H4 (cell line): ENCODE measurements at regions not wholly inside any gene's neighbourhood (a gene's known extent, or its start where the extent isn't known, plus 50 kb on each side); places are given as distances from the start of the nearest gene placed in this dataset.
"Not testable (repeated sequence)": the region's sequence is repeated elsewhere in the genome, so short reads cannot be mapped to it uniquely, and the experiment has no call there.

ENCODE experiments used
- DNase-seq: peaks from one replicate; pipeline ENCODE4 v3.0.0-alpha.2; 2015; ENCODE audit warnings: low spot score

DNA sequence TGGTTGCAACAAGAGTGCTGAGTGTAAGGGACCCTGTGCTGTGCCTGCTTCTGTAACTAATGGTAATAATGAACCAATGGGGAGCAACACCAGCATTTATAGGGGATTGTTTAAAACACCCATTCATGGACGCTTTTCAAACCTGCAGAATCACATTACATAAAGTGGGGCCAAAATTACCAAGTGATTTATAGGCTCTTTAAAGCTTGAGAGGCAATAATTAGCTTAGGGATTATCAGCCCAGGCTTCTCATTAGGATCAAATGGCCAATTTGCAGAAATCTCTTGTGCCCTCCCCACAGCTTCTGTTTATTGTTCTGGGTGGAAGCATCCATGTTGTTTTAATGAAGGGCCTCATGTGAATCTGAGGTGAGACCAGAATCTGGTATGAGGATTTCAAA lies 125.5 kb downstream of the ZNF486 start:
- not testable (repeated sequence) for DNase-seq

DNA sequence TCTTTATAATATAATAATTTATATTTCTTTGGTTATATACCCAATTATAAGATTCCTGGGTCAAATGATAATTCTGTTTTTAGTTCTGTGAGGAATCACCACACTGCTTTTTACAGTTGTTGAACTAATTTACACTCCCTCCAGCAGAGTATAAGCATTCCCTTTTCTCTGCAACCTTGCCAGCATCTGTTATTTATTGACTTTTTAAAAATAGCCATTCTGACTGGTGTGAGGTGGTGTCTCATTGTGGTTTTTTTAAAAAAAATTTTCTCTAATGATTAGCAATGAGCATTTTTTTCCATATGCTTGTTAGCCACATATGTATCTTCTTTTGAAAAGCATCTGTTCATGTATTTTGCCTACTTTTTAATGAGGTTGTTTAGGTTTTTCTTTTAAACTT lies 122.2 kb downstream of the ZNF486 start:
- no peak for DNase-seq

DNA sequence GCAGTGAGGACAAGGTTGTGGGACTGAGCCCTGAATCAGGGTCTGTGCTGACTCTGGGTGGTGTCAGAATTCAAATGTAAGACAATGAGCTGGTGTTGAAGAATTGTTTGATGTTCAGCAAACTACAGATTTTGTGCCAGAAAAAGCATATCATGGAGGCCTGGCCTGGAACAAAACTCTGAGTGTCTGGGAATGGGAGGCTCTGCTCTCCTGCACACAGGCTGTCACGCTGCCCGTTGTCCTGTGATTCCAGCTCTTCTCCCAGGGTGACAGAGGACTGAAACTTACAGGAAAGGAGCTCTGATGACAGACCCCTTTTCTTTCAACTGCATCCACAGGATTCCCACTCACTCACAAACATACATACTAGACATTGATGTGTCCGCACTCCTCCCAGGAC lies 120.1 kb downstream of the ZNF486 start:
- no peak for DNase-seq

DNA sequence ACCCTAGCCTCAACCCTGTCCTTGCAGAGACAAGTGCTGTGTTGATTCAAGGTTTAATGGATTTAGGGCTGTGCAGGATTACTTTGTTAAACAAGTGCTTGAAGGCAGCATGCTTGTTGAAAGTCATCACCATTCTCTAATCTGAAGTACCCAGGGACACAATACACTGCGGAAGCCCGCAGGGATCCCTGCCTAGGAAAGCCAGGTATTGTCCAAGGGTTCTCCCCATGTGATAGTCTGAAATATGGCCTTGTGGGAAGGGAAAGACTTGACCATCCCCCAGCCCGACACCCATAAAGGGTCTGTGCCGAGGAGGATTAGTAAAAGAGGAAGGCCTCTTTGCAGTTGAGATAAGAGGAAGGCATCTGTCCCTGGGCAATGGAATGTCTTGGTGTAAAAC lies 118.9 kb downstream of the ZNF486 start:
- not testable (repeated sequence) for DNase-seq

DNA sequence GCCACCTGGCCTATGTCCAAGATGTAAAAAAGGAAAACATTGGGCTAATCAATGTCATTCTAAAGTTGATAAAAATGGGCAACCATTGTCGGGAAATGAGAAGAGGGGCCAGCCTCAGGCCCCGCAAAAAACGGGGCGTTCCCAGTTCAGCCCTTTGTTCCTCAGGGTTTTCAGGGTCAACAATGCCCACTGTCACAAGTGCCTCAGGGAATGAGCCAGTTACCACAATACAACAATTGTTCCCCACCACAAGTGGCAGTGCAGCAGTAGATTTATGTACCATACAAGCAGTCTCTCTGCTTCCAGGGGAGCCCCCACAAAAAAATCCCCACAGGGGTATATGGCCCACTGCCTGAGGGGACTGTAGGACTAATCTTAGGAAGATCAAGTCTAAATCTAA lies 112.5 kb downstream of the ZNF486 start:
- DNase-seq = no peak

DNA sequence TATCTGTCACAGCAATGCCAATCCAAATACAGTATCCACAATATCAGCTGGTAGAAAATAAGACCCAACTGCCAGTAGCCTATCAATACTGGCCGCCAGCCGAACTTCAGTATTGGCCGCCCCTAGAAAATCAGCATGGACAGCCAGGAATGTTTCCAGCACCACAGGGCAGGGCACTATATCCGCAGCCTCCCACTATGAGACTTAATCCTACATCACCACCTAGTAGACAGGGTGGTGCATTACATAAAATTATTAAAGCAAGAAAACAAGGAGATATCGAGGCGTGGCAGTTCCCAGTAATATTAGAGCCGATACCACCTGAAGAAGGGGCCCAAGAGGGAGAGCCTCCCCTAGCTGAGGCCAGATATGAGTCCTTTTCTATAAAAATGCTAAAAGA lies 111.3 kb downstream of the ZNF486 start:
- DNase-seq = peak; percentile 53

DNA sequence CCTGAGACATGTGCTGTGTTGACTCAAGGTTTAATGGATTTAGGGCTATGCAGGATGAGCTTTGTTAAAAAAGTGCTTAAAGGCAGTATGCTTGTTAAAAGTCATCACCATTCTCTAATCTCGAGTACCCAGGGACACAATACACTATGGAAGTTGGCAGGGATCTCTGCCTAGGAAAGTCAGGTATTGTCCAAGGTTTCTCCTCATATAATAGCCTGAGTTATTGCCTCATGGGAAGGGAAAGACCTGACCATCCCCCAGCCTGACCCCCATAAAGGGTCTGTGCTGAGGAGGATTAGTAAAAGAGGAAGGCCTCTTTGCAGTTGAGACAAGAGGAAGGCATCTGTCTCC lies 109.7 kb downstream of the ZNF486 start:
- DNase-seq = not testable (repeated sequence)

DNA sequence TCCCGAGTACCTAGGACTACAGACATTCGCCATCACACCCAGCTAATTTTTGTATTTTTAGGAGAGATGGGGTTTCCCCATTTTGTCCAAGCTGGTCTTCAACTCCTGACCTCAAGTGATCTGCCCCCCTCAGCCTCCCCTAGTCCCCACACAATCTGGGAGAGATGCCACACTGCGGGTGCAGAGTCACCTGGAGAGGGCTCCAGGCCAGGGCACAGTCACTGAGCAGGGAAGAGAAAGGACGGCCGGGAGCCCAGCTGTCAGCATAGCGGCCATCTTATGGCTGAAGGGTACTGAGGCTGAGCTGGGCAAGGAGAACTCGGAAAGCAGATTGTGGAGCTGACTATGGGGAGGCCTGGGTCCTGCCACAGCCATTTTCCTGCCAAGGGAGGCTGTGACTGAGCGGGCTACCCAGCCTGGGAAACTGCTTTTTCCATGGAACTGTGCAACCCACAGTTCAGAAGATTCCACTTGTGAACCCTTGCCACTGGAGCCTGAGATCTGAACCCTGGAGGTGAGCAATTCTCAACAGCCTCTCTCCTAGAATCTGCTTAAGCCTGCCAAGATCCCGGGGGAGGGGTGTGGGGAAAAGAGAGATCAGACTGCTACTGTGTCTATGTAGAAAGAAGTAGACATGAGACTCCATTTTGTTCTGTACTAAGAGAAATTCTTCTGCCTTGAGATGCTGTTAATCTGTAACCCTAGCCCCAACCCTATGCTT lies 109.2 kb downstream of the ZNF486 start:
- DNase-seq = no peak

DNA sequence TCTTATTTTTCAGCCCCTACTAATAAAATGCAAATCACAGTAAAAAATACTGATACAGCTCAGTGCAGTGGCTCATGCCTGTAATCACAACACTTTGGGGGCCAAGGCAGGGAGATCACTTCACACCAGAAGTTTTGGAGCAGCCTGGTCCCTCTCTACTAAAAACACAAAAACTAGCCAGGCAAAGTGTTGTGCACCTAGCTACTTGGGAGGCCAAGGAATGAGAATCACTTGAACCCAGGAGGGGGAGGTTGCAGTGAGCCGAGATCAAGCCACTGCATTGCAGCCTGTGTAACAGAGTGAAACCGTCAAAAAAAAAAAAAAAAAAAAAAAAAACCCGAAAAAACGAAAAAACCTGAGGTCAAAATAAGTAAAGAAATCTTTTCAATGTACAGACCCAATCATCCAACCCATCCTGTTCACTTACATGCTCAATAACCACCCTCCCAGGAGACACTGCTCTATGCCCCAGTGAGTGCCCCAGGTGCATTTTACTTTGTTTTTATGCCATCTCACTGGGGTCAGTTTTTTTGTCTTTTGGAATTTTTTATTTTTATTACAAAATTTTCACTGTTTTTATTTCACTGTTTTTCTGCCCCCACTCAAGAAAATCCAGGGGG lies 107.0 kb downstream of the ZNF486 start:
- DNase-seq = no peak

DNA sequence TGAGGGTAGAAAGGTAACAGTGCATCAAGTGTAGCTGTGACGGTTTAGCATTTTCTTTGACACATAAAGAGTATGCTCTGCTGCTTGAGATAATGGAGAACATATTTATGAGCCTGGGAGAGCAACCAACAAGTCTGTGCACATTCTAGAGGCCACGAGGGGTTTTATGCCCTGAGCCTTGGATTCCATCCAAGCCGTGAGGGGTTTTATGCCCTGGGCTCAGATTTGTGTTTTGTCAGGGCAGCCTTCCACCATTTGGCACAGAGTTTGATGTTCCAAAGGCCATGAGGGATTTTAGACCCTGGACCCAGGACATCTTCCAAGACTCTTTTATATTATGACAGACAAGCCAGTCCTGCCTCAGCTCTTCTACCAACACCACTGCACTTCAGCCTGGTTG lies 106.4 kb downstream of the ZNF486 start:
- DNase-seq = no peak

DNA sequence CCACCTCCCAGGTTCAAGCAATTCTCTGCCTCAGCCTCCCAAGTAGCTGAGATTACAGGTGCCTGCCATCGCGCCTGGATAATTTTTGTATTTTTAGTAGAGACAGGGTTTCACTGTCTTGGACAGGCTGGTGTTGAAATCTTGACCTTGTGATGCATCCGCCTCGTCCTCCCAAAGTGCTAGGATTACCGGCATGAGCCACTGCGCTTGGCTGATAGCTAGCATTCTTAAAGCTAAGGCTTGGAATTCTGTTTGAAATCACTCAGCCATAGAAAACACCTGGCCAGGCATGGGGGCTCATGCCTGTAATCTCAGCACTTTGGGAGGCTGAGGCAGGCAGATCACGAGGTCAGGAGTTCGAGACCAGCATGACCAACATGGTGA lies 105.6 kb downstream of the ZNF486 start:
- not testable (repeated sequence) for DNase-seq

DNA sequence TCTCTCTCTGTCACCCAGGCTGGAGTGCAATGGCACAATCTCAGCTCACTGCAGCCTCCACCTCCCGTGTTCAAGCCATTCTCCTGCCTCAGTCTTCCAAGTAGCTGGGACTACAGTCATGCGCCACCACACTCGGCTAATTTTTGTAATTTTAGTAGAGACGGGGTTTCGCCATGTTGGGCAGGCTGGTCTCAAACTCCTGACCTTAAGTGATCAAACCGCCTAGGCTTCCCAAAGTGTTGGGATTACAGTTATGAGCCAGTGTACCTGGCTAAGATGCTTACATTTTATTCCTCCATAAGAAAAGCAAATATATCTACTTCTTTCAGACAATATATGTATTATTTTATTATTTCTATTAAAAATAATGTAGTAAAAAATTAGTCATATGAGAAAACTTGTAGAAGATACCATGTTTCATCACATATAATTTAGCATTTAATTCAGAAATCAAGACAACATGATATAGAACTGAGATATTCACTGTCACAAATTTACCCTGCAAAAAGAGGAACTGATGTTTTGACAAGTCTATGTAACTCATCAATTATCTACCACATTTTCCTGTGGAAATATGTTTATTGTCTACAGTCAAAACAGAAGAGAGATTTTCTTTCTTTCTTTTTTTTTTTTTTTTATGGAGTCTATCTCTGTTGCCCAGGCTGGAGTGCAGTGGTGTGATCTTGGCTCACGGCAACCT lies 105.1 kb downstream of the ZNF486 start:
- not testable (repeated sequence) for DNase-seq

DNA sequence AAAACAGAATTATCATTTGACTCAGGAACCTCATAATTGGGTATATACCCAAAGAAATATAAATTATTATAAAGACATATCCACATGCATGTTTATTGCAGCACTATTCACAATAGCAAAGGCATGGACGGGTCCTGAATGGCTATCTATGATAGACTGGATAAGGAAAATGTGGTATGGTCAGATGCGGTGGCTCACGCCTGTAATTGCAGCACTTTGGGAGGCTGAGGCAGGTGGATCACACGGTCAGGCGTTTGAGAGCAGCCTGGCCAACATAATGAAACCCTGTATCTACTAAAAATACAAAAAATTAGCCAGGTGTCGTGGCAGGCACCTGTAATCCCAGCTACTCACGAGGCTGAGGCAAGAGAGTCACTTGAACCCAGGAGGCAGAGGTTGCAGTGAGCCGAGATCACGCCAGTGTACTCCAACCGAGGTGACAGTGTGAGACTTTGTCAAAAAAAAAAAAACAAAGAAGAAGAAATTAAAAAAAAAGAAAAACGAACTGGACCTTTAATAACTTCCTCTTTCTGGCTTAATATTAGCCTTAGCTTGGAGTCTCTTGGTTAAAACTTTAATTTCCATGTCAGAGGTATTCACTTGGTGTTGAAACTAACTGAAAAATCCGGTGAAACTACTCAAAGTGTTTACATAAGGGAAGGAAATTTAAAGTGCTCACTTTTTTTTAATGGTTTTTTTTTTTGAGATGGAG lies 104.4 kb downstream of the ZNF486 start:
- DNase-seq = no peak

DNA sequence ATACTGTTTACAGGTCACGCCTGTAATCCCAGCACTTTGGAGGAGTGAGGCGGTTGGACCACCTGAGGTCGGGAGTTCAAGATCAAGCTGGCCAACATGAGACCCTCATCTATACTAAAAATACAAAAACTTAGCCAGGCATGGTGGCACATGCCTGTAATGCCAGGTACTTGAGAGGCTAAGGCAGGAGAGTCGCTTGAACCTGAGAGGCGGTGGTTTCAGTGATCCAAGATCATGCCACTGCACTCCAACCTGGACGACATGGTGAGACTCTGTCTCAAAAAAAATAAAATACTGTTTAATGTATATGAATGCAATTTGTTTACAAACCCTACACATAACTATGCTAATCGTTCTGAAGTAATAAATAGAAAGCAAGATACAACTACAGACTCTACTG lies 102.4 kb downstream of the ZNF486 start:
- DNase-seq = no peak

DNA sequence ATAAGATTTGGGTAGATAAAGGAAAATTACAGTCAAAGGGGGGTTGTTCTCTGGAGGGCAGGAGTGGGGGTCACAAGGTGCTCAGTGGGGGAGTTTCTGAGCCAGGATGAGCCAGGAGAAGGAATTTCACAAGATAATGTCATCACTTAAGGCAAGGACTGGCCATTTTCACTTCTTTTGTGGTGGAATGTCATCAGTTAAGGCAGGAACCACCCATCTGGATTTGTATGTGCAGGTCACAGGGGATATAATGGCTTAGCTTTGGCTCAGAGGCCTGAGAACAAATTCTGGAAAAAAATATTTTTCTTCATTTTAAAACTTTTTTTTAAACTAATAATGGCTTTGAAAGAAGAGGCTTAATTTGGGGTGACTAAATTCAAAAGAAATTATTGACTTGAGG lies 94.5 kb downstream of the ZNF486 start:
- DNase-seq = not testable (repeated sequence)

DNA sequence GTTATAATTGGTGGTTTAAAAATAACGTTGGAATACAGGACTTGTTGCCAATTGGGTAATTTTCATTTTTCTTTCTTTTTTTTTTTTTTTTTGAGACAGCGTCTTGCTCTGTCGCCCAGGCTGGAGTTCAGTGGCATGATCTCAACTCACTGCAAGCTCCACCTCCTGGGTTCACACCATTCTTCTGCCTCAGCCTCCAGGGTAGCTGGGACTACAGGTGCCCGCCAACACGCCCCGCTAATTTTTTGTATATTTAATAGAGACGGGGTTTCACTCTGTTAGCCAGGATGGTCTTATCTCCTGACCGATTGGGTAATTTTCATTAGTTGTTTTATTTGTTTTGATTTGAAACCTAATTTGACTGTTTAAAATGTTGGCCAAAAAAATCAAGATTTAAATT lies 93.7 kb downstream of the ZNF486 start:
- not testable (repeated sequence) for DNase-seq

DNA sequence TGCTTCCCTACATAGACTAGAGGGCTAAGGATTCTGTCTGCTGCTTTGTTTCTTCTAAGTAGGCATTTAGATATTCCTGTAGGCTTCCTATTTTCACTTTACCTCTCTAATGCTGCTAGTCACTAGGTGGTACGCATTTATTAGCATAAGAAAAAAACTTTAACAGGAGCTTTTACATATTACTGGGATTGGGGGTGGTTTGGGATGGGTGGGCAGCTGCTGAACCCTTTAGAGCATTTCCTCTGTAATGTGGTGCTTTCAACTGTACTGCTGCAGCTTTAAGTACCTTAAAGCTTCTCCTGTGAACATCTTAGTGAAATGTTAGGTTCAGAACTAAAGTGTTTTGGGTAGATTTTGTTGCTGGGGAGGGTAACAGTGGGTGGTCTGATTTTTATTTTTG lies 92.6 kb downstream of the ZNF486 start:
- no peak for DNase-seq

DNA sequence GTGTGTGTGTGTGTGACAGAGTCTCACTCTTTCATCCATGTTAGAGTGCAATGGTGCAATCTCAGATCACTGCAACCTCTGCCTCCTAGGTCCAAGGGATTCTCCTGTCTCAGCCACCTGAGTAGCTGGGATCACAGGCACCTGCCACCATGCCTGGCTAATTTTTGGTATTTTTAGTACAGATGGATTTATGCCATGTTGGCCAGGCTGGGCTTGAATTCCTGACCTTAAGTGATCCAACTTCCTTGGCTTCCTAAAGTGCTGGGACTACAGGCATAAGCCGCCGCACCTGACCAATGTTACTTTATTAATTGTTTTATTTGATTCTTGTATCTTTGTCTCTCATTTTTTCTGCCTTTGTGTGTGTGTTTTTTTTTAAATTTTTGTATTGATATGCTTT lies 89.6 kb downstream of the ZNF486 start:
- DNase-seq = no peak

DNA sequence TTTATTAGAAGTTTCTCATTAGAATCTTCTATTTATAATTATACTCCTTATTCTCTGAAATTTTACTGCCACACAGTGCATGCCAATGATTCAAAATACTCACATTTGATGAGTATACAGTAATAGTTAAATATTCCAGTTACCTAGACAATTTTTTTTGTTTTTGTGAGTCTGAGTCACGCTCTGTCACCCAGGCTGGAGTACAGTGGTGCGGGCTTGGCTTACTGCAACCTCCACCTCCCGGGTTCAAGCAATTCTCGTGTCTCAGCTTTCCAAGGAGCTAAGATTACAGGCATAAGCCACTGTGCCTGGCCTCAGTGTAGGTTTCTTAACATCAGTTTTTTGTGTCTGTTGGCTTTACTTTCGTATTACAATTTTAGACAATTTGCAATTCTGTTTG lies 87.1 kb downstream of the ZNF486 start:
- no peak for DNase-seq

DNA sequence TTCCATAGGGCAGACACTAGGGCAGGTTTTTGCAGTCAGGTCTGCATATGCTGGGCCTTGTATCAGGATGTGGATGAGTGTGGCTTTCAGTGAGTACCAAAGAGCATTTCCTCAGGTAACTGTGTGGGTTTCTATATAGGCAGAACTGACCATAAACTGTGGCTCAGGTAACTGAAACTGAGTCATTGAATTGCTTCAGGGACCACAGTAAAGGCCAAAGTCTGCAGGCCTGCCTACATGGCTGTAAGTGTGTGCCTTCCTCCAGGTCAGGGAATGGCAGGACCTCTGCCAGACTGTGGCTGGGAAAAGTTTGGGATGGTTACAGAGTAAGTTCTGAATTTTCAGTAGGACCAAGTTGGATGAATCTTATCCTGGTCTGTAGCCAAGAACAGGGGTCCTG lies 85.6 kb downstream of the ZNF486 start:
- no peak for DNase-seq

DNA sequence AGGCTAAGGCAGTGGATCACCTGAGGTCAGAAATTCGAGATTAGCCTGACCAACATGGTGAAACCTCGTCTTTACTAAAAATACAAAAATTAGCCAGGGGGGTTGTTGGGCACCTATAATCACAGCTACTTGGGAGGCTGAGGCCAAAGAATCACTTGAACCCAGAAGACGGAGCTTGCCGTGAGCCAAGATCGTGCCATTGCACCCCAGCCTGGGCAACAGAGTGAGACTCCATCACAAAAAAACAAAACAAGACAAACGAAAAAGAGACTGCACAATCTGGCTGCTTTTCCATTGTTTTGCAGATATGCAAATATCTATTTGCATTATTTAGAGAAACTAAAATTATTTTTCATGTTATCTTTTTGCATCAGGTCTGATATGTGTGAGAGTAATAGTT lies 83.6 kb downstream of the ZNF486 start:
- DNase-seq = no peak

DNA sequence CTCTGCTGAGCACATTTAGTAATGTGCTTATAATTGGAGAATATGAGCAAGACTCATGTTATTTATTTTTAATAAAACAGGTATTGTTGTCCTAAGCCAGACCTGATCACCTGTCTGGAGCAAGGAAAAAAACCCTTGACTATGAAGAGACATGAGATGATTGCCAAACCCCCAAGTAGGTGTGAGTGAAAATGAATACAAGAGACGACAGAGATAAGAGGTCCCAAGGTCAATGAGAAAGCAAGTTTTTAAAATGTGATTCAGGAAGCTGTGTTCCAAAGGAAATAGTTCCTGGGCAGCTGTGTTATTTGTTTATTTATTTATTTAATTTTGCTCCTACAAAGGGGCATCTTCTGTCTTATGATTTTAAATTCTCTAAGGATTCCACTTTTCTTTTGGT lies 83.1 kb downstream of the ZNF486 start:
- DNase-seq = no peak
